NCI-H460 (cell line): ENCODE measurements at regions not wholly inside any gene's neighbourhood (a gene's known extent, or its start where the extent isn't known, plus 50 kb on each side); places are given as distances from the start of the nearest gene placed in this dataset.

Experiments used
- DNase-seq: peaks from one replicate; pipeline ENCODE4 v3.0.0-alpha.2; 2016; ENCODE audit warnings: low read depth; ENCODE audit errors: extremely low read depth
- small RNA-seq, 2 experiments: library from RNA; depleted of rRNA; stranded (forward); fragments of <200 nt; gene quantifications; one replicate each; pipeline ENCODE3, GENCODE V24; 2014

- no peak for DNase-seq
Observed at GRCh38 chr6:53417141-53417540, 68.4 kb upstream of the ELOVL5 start.

- no peak for DNase-seq
Observed at GRCh38 chr6:53413326-53413725, 64.6 kb upstream of the ELOVL5 start.

GRCh38 chr6:53412751-53413150 is 64.0 kb upstream of the ELOVL5 start:
- DNase-seq: no peak

- no peak for DNase-seq
Observed at GRCh38 chr6:53412021-53412715, 63.4 kb upstream of the ELOVL5 start.

- no peak for DNase-seq
Observed at GRCh38 chr6:53411451-53411850, 62.7 kb upstream of the ELOVL5 start.

GRCh38 chr6:53410508-53411258 is 61.9 kb upstream of the ELOVL5 start:
- DNase-seq: peak; percentile 34

GRCh38 chr6:53408826-53409225 is 60.1 kb upstream of the ELOVL5 start:
- no peak for DNase-seq

- no peak for DNase-seq
Observed at GRCh38 chr6:53399027-53399344, 50.2 kb upstream of the ELOVL5 start.

- no peak for DNase-seq
Observed at GRCh38 chr6:53398247-53399026, 49.7 kb upstream of the ELOVL5 start.

Small RNA genes lying in the stretch of these regions (small RNA-seq; reads per million reads assigned to genes)
- 0 reads per million in 2 experiments for gene NANOGP3
